ENCODE measurements at regions not wholly inside any gene's neighbourhood (a gene's known extent, or its start where the extent isn't known, plus 50 kb on each side); places are given as distances from the start of the nearest gene placed in this dataset.

DNA sequence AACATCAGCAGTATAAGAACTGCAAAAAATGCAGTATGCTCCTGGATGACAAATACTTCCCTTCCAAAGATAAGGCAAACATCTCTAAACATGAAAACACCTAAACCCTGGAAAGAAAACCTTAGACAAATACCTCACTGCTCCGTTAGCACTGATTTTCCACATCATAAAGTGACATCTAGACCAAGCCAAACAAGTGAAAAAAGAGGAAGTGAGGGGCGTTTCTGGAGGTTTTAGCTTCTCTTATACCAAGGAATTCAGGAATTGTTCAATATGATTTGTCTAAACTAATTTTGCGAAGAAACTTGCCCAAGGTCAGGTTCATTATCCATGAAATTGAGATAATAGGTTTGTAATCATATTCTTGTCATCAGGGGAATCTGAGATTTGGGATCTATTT lies 279.7 kb downstream of the ADRA2A start:
- H3K9ac ChIP-seq (ENCODE audit: extremely low read depth, insufficient read length, low read length): no peak overlapping the region
- no peaks in the 10 kb centered on the region for H3K36me3 Mint-ChIP-seq (ENCODE audit: insufficient read depth in 1 of 3, low read depth in 3 of 3)
- H4K91ac ChIP-seq (ENCODE audit: insufficient read length, low read depth, low read length): no peak overlapping the region
- H2AFZ ChIP-seq (ENCODE audit: low read length): no peak overlapping the region
- no peaks in the 10 kb centered on the region for H3K23me2 ChIP-seq (ENCODE audit: insufficient read length, low read depth, low read length, poor library complexity, severe bottlenecking)
- H2BK5ac ChIP-seq (ENCODE audit: insufficient read length, low read length): no peak overlapping the region
- no peak overlapping the region for H3K4me2 ChIP-seq (ENCODE audit: insufficient read depth, insufficient read length, low read length)
- H3K27ac ChIP-seq (ENCODE audit: insufficient read length, low read depth, low read length): no peak overlapping the region
- no peak overlapping the region for H2BK15ac ChIP-seq (ENCODE audit: low read depth, low read length)
- DNase-seq: no peak
- H3K9me3 Mint-ChIP-seq: no peaks in the 10 kb centered on the region
- no peaks in the 10 kb centered on the region for H3K9me3 ChIP-seq (ENCODE audit: control insufficient read depth, low read depth, low read length)
- H4K20me1 ChIP-seq (ENCODE audit: control insufficient read depth, insufficient read depth, insufficient read length): no peaks in the 10 kb centered on the region
- H4K5ac ChIP-seq (ENCODE audit: insufficient read length, low read depth, low read length): no peak overlapping the region
- no peak overlapping the region for H3K56ac ChIP-seq (ENCODE audit: insufficient read length, low read depth, low read length)
- no peak overlapping the region for H3K18ac ChIP-seq (ENCODE audit: insufficient read length, low read depth, low read length)
- no peak for TF ChIP-seq CTCF (conservative IDR thresholded peaks at IDR 0.05)
- H3K14ac ChIP-seq (ENCODE audit: insufficient read depth, low read length): no peak overlapping the region
- no peak overlapping the region for H3K4ac ChIP-seq (ENCODE audit: low read depth, low read length)
- H3K4me1 Mint-ChIP-seq: peaks cover 3 to 4% of the 10 kb centered on the region in 2 experiments; a peak in 2 of 4 replicates
- H3K27me3 Mint-ChIP-seq (ENCODE audit: low read depth): no peaks in the 10 kb centered on the region
- H3K27me3 ChIP-seq (ENCODE audit: insufficient read depth, low read length): no peaks in the 10 kb centered on the region
- no peak overlapping the region for H3K4me3 Mint-ChIP-seq
- no peak overlapping the region for H2BK120ac ChIP-seq (ENCODE audit: low read depth, low read length, poor library complexity, severe bottlenecking)
- no peaks in the 10 kb centered on the region for H3K79me2 ChIP-seq (ENCODE audit: insufficient read depth, low read length)
- H3K27ac Mint-ChIP-seq: no peak overlapping the region
- H3T11ph ChIP-seq (ENCODE audit: low read length): no peak overlapping the region
- no peak overlapping the region for H2BK12ac ChIP-seq (ENCODE audit: insufficient read length, low read depth, low read length)
- H3K79me1 ChIP-seq (ENCODE audit: insufficient read depth, low read depth, low read length, poor library complexity, severe bottlenecking): no peaks in the 10 kb centered on the region
- no CpG with 5 or more reads among the region's 3 CpGs for WGBS (ENCODE audit: extremely low coverage, insufficient read length, low lambda C conversion rate)
- H4K8ac ChIP-seq (replicated peaks; ENCODE audit: insufficient read length, low read depth, low read length): no peak overlapping the region
- no peak overlapping the region for H2BK20ac ChIP-seq (ENCODE audit: low read depth, low read length, poor library complexity, severe bottlenecking)
- no peak overlapping the region for H2AK5ac ChIP-seq (ENCODE audit: insufficient read length, low read length)
- H3K23ac ChIP-seq (ENCODE audit: insufficient read length, low read depth, low read length): no peak overlapping the region
- no peaks in the 10 kb centered on the region for H3K4me1 ChIP-seq (ENCODE audit: insufficient read depth, low read length)
